Activated CD8-positive, alpha-beta memory T cell treated with anti-CD3 and anti-CD28 coated beads, Interleukin-2, amount 50 U/mL, for 24 hours (primary cell): ENCODE measurements at regions not wholly inside any gene's neighbourhood (a gene's known extent, or its start where the extent isn't known, plus 50 kb on each side); places are given as distances from the start of the nearest gene placed in this dataset.
"Not testable (repeated sequence)": the region's sequence is repeated elsewhere in the genome, so short reads cannot be mapped to it uniquely, and the experiment has no call there.

Experiments used
- DNase-seq: peaks from one replicate; pipeline ENCODE4 v3.0.0-alpha.2; 2020; ENCODE audit errors: extremely low read depth

DNA sequence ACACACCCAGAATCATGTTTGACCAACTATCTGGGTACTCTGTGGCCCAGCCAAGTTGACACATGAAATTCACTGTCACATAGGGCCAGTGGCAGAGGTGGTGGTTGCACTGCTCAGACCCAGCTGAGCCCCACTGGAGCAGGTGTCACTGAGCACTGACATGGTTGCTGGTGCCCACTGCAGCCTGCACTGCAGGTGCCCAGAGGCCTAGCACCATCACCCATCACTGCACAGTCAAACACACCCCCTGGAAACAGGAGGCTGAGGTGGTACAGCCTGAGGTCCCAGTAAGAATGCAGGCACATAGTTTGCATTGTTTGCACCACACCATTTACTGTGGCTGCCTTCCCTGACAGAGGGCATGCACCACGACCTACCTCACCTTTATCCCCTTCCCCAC is 278.7 kb upstream of the MGAT5 start:
- no peak for DNase-seq

DNA sequence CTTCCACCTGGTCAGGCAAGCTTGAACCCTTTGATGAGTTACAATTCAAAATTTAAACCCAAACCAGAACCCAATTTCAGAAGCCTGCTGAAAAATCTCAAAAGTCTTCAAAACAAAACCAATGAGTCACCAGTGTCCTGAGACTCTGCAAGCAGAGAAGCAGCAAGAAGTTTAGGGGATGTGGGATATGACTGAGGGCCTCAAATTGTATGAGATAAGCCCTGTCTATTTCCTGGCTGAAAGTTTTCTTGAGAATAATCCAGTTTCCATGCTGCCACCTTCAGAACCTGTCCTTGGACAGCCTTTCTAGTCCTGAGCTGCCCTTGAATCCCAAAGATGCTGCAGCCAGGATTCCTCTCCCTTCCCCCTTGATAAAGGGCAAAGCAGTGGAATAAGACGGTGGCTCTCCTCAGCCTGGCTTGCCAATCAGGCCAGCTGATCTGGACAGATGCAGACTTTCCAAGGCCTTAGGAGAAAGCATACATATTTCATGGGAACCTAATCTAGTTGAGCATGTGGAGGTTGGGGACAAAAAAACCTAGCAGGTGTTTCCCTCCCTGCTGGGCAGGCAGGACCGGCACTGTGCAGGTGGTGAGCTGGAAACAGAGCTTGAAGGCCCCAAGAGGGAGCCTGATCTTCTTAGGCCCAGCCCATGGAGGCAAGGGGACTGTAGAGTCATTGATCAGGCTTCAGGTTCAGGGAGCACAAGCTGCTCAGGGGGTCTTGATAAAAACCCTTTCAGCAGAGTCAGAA is 278.0 kb upstream of the MGAT5 start:
- DNase-seq: no peak

DNA sequence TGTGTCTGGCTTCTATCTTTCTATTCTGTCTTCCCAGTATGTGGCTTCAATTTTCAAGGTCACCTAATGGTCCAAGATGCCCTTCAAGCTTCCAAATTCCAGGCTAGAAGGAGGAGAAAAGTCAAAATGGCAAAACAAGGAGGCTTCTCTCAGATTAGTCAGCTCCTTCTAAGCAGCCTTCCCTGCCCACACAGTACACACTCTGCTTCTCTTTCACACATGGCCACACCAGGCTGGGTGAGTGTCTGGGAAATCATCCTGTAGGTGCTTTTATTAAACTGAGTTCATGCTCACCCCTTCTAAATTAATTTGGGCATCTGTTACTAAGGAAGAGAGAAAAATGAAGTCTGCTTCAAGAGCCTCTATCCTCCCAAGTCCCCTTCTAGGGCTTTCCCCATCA is 277.2 kb upstream of the MGAT5 start:
- DNase-seq: no peak

DNA sequence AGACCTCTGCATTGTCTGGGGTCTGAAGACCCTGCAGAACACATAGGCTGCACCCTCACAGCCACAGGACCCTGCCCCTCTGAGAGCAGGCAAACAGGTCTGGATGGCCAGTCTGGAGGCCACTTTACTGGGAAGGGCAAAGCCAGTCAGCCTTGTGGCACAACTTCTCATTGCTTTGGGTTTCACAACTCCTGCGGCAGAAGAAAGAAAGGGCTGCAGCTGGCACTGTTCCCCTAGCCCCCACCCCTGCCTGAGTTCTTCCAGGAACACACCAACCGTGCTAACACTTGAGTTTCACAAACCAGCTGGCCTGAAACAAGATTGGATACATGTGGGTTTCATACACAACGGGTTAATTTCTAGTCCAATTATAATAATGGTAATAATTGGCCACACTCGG is 276.5 kb upstream of the MGAT5 start:
- no peak for DNase-seq

DNA sequence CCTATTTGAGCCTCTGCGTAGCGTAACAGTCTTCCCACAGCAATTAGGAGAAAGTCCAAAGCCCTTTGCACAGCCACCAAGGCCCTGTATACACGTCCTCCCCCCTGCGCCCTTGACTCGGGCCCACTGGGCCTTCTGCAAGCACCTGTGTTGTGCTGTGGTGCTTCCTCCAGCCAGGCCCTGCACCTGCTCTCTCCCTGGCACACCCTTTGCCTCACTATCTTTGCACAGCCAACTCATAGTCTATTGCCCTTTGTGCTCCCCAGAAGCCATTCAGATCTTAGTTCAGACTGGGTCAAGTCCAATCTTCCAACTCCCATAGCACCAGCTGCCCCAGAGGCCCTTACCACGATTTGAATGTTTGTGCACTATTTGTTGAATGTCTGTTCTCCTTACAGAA is 271.6 kb upstream of the MGAT5 start:
- no peak for DNase-seq

DNA sequence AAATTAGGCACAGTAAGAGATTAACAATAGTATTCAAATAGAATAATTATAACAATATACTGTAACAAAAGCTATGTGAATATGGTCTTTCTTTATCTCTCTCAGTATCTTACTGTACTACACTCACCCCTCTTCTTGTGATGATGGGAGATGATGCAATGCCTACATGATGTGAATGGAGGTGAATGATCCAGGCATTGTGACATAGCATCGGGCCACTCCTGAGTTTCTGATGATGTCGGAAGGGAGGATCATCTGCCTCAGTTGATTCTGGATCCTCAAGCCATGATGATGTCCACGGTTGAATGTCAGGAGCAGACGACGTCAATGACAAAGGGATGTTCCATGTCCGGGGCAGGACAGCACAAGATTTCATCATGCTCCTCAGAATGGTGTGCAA is 268.3 kb upstream of the MGAT5 start:
- DNase-seq: no peak

DNA sequence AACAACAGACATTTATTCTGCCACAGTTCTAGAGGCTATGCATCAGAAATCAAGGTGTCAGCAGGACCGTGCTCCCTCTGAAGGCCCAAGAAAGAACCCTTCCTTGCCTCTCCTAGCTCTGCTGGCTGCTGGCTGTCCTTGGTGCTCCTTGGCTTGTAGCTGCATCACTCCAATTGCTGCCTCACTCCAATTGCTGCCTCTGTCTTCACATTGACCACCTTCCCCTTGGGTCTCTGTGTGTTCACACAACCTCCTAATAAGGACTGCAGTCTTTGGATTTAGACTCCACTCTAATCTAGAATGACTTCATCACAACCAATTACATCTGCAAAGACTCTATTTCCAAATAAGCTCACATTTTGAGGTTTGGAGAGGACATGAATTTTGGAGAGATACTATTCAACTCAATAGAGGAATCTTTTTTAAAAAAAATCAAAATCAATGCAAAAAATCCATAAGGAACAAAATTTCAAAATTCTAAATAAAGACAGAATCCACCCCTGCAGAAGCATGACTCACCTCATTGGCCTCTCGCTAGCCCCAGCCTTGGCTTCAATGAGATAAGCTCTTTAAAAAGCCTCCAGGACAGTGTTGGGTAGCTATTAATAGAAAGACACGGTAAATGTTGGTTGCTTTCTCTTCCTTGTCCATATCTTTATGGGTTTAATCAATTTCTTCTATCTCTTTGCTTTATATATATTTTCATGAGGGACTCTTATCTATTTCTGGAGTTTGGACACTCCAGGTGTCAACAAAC is 267.6 kb upstream of the MGAT5 start:
- DNase-seq: no peak

DNA sequence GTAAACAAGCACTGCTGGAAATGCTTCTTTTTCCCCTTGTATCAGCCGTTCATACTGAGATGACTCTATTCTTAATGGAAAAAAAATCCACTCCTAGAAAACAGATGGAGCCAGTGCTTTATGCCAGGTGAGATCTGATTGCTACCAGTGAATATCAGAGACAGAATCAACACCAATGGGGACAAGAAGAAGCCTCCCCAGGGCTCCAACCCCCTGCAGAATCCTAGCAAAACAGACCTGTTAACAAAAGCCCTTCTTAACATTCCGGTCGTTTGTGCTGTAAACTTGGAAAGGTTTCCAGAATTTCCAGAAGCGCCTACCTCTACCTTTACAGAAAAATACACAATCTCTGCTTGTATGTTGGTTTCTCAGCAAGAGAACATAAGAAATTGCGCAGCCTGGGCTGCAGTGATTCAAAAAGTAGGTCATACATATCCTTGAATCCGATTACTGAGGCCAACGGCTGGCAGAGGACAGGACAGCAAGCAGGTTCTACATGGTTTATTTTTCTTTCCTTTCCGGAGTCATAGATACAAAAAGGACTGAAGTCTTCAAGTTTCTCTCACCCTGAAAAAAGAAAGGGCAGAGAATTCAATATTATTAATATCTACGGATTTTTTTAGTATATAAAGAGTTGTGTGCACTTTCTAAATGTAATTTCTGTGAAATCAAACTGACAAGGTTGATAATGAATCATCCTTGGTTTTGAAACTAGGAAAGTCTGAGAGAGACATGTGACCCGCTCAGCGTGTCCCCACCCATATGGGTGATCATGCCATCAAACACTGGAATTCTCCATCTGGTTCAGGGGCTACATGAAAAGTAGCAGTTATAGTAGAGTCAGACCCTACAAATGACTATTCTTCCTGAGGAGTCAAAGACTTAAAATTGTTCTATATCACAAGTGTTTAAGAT is 266.7 kb upstream of the MGAT5 start:
- DNase-seq: no peak

DNA sequence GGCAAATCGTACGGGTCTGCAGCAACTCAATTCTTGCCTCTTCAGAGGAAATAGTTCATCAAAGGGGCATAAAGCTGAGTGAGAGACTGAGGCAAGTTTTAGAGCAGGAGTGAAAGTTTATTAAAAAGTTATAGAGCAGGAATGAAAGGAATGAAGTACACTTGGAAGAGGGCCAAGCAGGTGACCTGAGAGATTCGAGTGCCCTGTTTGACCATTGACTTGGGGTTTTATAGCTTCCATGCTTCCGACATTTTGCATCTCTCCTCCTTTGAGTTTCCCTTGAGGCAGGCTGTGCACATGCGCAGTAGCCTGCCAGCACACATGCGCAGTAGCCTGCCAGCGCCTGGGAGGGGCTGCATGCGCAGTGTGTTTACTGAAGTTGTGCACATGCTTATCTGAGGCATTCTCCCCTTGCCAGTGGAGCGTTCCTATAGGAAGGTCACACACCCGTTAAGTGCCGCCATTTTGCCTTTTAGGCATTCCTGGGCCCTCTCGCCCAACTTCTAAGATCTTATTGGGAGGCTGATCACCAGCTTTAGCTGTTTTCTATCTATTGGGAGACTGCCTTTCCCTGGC is 265.5 kb upstream of the MGAT5 start:
- DNase-seq: no peak

DNA sequence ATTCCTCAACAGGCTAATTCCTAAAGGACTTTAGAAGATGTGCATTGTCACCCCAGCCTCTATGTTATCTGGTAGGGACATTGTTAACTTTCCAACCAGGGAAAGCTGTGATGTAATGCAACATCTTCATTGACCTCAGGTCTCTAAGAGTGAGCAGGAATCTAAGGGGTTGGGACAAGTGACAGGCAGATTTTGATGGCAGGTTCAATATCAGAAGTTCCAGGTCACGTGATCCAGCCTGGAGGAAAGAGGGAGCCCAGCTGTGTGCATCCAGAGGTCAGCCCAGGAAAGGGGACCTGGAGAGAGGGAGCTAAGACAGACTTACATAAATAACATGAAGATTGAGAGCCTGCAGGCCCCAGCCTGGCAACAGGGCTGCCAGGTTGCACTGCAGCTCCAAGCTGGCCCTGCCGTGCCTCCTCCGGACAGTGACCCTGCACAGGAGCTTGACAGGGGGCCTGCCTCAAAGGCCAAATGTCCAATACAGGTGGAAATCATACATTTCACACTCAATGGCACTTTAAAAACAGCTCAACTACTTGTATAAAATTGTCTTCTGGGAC is 262.2 kb upstream of the MGAT5 start:
- no peak for DNase-seq

DNA sequence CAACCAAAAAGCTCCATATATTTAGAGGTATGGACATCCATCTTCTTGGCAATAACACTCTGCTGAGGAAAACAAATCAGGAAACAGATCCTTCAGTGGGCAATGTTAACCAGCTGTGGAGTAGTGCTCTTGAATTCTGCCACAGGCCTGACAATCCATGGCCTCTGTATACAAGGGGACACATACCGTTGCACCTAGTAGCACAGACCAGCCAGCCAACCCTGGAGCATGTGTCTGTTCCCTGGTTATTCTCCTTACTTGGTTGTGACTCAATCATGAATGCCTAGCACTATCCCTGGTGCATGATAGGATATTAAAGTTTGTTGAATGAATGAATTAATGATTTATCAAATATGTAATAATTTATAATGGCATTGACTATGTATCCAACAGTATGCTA is 261.4 kb upstream of the MGAT5 start:
- DNase-seq: no peak

DNA sequence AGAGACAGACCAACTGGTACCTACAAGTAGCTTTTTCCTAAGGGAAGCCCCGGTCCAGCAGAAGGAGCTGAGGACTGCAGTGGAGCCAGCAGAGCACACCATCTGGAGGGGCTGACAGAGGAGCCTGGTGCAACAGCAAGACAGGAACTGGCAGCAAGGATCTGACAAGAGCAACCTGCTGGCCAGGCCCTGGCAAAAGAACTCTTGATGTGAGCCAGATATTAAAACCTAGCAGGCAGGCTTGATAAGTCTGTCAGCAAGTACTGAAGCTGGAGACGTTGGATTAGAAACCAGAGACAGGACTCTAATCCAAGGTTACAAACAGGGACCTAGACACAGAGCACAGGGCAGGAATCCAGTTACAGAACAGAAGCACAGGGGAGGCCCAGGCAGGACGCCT is 260.7 kb upstream of the MGAT5 start:
- no peak for DNase-seq

DNA sequence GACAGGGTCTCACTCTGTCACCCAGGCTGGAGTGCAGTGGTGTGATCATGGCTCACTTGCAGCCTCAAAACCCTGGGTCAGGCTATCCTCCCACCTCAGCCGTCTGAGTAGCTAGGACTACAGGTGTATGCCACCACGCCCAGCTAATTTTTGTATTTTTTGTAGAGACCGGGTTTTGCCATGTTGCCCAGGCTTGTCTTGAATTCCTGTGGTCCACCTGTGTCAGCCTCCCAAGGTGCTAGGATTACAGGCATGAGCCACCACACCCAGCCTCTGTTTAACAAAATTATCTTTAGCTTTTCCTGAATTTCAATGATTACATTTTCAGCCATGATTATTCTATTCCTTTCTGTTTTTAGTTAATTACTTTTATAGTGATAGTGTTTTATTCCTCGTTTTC is 255.1 kb upstream of the MGAT5 start:
- not testable (repeated sequence) for DNase-seq

DNA sequence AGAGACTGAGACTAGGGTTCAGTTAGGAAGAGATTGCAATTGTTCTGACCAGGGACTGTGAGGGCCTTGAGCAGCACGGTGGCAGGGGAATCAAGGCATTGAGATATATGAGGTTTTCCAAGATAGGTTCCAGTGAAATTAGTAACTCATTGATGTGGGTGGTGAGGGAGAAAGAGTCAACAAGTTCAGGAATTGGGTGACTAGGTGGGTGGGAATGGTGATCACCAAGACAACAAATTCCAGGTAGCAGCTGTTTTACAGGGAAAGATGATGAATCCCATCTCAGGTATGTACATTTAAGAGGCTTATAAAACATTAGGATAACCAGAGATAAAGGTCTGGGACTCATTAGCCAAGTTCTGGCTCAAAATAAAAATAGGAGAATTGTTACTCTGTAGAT is 251.5 kb upstream of the MGAT5 start:
- no peak for DNase-seq

DNA sequence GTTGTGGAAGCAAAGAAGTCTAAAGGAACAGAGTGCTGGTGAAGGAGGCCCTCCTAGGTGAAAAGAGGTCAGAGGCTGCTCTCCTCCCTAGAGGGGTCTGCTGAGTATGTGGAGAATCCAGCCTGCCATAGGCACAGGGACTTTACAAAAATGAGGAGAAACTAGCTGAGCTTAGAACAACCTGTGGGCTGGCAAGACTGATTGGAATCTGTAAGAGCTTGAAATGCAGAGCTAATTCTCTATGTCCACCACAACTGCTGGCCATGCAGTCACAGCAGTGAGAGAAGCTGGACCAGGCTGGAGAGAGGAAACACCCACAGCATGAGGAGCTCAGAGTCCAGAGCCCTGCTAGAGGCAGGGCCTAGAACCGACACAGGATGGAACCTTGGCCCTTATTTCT is 251.0 kb upstream of the MGAT5 start:
- DNase-seq: no peak

DNA sequence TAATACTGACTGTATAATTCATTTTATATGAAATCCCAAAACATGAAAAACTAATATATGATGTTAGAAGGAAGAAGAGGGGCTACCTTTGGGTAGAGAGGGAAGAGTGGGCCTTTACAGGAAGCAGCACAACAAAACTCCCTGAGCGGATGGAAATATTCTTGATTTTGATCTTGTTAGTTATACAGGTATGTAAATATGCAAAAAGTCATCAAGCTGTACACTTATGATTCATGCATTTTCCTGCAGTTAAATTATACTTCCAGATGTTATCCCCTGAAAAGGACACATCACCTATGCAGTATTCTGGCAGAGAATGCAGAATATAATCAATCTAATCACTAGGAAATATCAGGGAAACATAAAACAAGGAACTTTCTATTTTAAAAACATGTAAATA is 249.4 kb upstream of the MGAT5 start:
- DNase-seq: no peak

DNA sequence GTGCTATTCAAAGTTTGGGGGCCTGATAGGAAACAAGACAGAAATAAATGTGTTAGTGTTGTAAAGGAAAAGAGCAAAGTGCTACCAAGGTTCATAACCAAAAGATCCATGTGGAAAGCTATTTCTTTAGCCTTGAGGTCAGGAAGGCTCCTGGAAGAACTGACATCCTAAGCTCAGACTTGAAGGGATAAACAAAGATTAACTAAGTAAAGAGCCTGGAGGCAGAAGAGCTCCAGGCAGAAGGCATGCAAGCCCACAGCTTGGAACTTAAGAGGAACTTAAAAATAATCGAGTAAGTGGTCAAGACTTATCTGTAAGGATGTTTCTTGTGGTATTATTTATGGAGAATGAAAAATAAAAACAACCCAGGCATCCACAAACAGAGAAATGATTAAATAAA is 245.0 kb upstream of the MGAT5 start:
- no peak for DNase-seq

DNA sequence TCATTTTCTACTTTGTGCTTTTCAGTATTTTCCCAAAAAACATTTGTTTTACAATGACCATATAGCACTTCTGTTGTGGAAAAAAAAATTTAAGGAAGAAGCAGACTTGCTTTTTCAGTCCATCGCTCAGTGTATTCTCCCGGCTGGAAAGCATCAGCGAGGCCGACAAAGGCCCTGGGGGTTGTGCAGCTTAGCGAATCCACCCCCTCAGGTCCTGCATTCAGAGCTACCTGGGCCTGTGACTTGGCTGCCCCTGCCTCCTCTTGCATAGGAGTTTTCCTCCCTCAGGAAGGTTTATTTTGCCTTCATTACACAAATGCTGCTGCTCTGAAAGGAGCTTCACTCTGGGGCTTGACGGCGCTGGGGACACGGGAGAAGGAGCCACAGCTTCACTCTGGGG is 244.4 kb upstream of the MGAT5 start:
- DNase-seq: no peak

DNA sequence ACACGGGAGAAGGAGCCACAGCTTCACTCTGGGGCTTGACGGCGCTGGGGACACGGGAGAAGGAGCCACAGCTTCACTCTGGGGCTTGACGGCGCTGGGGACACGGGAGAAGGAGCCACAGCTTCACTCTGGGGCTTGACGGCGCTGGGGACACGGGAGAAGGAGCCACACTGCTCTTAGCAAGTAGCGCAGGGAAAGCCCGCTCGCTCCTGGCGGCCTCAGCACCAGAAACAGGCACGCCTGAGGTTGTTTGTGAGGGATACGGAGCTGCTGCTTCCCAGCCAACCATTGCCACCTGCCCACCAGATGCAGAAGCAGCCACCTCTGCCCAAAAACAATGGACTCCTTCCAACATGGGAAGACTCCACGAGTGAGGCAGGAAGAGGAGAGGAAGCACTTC is 244.0 kb upstream of the MGAT5 start:
- DNase-seq: not testable (repeated sequence)

DNA sequence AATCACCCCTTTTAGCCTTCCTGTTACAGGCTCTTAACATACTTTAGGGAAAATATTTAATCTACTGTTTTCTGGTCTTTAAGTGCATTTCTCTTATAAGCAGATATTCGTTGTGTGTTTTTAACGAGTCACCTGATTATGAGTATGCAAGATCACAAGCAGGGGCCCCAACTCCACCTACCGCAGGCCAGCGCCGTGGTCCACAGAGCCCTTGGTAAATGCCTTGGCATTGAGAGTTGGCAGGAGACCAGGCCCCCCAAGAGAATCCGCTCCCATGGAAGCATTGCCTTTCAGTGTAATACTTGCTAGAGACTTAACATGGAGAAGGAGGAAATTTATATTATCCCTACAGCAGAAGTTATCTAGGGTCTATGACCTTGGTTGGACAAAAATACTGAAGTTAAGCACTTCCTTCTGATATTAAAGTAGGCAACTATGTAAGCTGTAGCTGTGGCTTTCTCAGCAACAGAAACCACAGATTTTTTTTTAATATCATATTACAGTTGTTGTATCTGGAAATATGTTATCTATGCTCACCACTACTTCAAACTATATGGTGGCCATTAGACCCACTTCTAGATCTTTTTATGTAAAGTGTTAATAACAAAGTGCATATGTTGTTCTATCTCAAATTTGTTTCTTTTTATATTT is 241.8 kb upstream of the MGAT5 start:
- DNase-seq: no peak

DNA sequence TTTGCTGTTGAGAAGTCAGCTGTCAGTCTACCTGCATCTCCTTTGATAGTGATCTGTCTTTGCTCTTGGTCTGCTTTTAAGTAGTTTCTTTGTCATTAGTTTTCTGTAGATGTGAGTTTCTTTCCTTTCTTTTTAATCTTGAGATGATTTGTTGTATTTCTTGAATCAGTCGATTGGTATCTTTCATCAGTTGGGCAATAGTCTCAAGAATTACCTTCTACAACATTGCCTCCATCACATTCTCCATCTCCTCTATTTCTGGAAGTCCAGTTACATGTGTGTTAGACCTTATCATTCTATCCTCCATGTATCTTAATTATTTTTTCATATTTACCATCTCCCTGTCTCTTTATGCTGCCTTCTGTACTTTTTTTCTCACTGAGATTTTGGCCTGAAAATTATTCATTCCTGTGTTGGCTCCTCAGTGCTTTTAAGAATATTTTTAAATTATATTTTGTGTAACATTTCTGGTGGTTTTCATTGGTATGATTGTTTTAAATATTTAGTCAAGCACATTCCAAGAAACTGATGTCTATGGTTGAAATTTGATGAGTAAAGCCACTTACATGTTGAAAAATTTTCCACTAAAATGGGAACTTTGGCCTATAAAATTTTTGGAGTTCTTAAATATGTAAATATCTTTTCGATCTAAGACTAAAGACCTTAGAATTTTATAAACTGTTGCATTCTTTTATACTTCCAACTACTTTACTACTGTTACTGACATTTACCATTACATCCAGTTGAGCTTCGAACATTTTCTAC is 239.5 kb upstream of the MGAT5 start:
- no peak for DNase-seq
